Neural progenitor cell (in vitro differentiated cells): ENCODE measurements at regions not wholly inside any gene's neighbourhood (a gene's known extent, or its start where the extent isn't known, plus 50 kb on each side); places are given as distances from the start of the nearest gene placed in this dataset.

ENCODE experiments used
- EZH2 ChIP-seq: fragments of 200-600 bp; sonication (generic); IDR thresholded peaks from 2 replicates; pipeline ENCODE4 v1.6.1; 2017; ENCODE audit warnings: antibody characterized with exemption, mild to moderate bottlenecking, moderate library complexity
- EZH2phosphoT487 ChIP-seq: fragments of 200-600 bp; sonication (generic); IDR thresholded peaks from 2 replicates; pipeline ENCODE4 v1.6.1; 2017; ENCODE audit warnings: antibody characterized with exemption
- TF ChIP-seq, protein P1 (sequence below): fragments of 200-600 bp; sonication (generic); IDR thresholded peaks from 2 replicates; pipeline ENCODE4 v1.5.1; 2017; ENCODE audit warnings: antibody characterized with exemption, mild to moderate bottlenecking

- TF ChIP-seq, protein P1, sequence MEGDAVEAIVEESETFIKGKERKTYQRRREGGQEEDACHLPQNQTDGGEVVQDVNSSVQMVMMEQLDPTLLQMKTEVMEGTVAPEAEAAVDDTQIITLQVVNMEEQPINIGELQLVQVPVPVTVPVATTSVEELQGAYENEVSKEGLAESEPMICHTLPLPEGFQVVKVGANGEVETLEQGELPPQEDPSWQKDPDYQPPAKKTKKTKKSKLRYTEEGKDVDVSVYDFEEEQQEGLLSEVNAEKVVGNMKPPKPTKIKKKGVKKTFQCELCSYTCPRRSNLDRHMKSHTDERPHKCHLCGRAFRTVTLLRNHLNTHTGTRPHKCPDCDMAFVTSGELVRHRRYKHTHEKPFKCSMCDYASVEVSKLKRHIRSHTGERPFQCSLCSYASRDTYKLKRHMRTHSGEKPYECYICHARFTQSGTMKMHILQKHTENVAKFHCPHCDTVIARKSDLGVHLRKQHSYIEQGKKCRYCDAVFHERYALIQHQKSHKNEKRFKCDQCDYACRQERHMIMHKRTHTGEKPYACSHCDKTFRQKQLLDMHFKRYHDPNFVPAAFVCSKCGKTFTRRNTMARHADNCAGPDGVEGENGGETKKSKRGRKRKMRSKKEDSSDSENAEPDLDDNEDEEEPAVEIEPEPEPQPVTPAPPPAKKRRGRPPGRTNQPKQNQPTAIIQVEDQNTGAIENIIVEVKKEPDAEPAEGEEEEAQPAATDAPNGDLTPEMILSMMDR = no peak
- TF ChIP-seq EZH2 (no peak), EZH2phosphoT487 (no peak)
Measured at GRCh38 chr5:89087128-89087527, 204.1 kb upstream of the MEF2C start.
